ENCODE measurements at regions not wholly inside any gene's neighbourhood (a gene's known extent, or its start where the extent isn't known, plus 50 kb on each side); places are given as distances from the start of the nearest gene placed in this dataset.
"Not testable (repeated sequence)": the region's sequence is repeated elsewhere in the genome, so short reads cannot be mapped to it uniquely, and the experiment has no call there.

GRCh38 chr14:66330228-66330627, 155.9 kb upstream of the CCDC196 start:
- Histone ChIP-seq H3K27me3 (replicated peaks in 1 of 7) (no peaks in the 10 kb centered on the region), H3K4me1 (no peaks in the 10 kb centered on the region), H3K27ac (no peak overlapping the region), H3K36me3 (no peaks in the 10 kb centered on the region), H3K4me3 (no peak overlapping the region), H3K9me3 (no peaks in the 10 kb centered on the region)
- TF ChIP-seq POLR2AphosphoS5 (IDR thresholded peaks at IDR 0.05), result no peak
- no peak for TF ChIP-seq POLR2A (IDR thresholded peaks at IDR 0.05)
- TF ChIP-seq CTCF (IDR thresholded peaks at IDR 0.05 in 8 of 11, conservative IDR thresholded peaks at IDR 0.05 in 3 of 11), result no peak
- WGBS, 5 donors, result 84 to 93% (median 89%) methylated on average over 4 of the region's 4 CpGs
- intact Hi-C loops (cut with DNase I; ENCODE audit: low total_unique reads), result no loop called here
- no peak for DNase-seq

- Histone ChIP-seq H3K4me1 (no peaks in the 10 kb centered on the region), H3K36me3 (no peaks in the 10 kb centered on the region), H3K4me3 (no peak overlapping the region), H3K27me3 (replicated peaks in 1 of 7) (no peaks in the 10 kb centered on the region), H3K27ac (no peak overlapping the region), H3K9me3 (peaks cover 0 to 1% (median 0%) of the 10 kb centered on the region in 8 donors)
- TF ChIP-seq CTCF (IDR thresholded peaks at IDR 0.05 in 8 of 11, conservative IDR thresholded peaks at IDR 0.05 in 3 of 11), result no peak
- TF ChIP-seq POLR2AphosphoS5 (IDR thresholded peaks at IDR 0.05), result no peak
- TF ChIP-seq POLR2A (IDR thresholded peaks at IDR 0.05), result no peak
- no peak for DNase-seq
- intact Hi-C loops (cut with DNase I; ENCODE audit: low total_unique reads), result no loop called here
Measured at GRCh38 chr14:66330916-66331315, 155.3 kb upstream of the CCDC196 start.

GRCh38 chr14:66333293-66333692, 152.9 kb upstream of the CCDC196 start:
- 69 to 96% (median 88%) methylated on average over 3 of the region's 3 CpGs for WGBS, 5 donors
- H3K4me1 ChIP-seq; intact Hi-C loops (cut with DNase I; ENCODE audit: low total_unique reads): not testable (repeated sequence)

GRCh38 chr14:66341239-66341638, 144.9 kb upstream of the CCDC196 start:
- no peak for DNase-seq
- Histone ChIP-seq H3K4me3 (no peak overlapping the region), H3K36me3 (no peaks in the 10 kb centered on the region), H3K4me1 (no peaks in the 10 kb centered on the region), H3K27me3 (replicated peaks in 1 of 7) (no peaks in the 10 kb centered on the region), H3K9me3 (peaks cover 0 to 2% (median 0%) of the 10 kb centered on the region in 8 donors), H3K27ac (no peak overlapping the region)
- TF ChIP-seq POLR2A (IDR thresholded peaks at IDR 0.05) (no peak), POLR2AphosphoS5 (IDR thresholded peaks at IDR 0.05) (no peak), CTCF (IDR thresholded peaks at IDR 0.05 in 8 of 11, conservative IDR thresholded peaks at IDR 0.05 in 3 of 11) (no peak)
- intact Hi-C loops (cut with DNase I; ENCODE audit: low total_unique reads), result no loop called here

More at GRCh38 chr14:66333293-66333692, 152.9 kb upstream of the CCDC196 start:
- not testable (repeated sequence) for DNase-seq; H3K36me3 ChIP-seq; H3K4me3 ChIP-seq; H3K27ac ChIP-seq; H3K27me3 ChIP-seq (replicated peaks in 1 of 7); H3K9me3 ChIP-seq

GRCh38 chr14:66345986-66346385, 140.2 kb upstream of the CCDC196 start:
- Histone ChIP-seq H3K4me1 (no peaks in the 10 kb centered on the region), H3K36me3 (no peaks in the 10 kb centered on the region), H3K27me3 (replicated peaks in 1 of 7) (no peaks in the 10 kb centered on the region), H3K27ac (no peak overlapping the region), H3K4me3 (no peak overlapping the region), H3K9me3 (peaks cover 0 to 32% (median 26%) of the 10 kb centered on the region in 8 donors)
- TF ChIP-seq POLR2AphosphoS5 (IDR thresholded peaks at IDR 0.05) (no peak), CTCF (IDR thresholded peaks at IDR 0.05 in 8 of 11, conservative IDR thresholded peaks at IDR 0.05 in 3 of 11) (no peak), POLR2A (IDR thresholded peaks at IDR 0.05) (no peak)
- no peak for DNase-seq
- intact Hi-C loops (cut with DNase I; ENCODE audit: low total_unique reads), result no loop called here
- 72 to 95% (median 88%) methylated on average over 2 of the region's 2 CpGs for WGBS, 5 donors
